ENCODE measurements at regions not wholly inside any gene's neighbourhood (a gene's known extent, or its start where the extent isn't known, plus 50 kb on each side); places are given as distances from the start of the nearest gene placed in this dataset.

- no peak for TF ChIP-seq CHD7 (IDR thresholded peaks at IDR 0.05; ENCODE audit: insufficient replicate concordance, low read length)
- no peak for TF ChIP-seq GABPA (IDR thresholded peaks at IDR 0.05; ENCODE audit: borderline replicate concordance, insufficient read depth, low read length)
- TF ChIP-seq RAD21 (IDR thresholded peaks at IDR 0.05 in 1 of 2, conservative IDR thresholded peaks at IDR 0.05 in 1 of 2; ENCODE audit: low read depth in 2 of 2, low read length in 2 of 2), result no peak
- TF ChIP-seq SIN3A (conservative IDR thresholded peaks at IDR 0.05 in 1 of 2, IDR thresholded peaks at IDR 0.05 in 1 of 2; ENCODE audit: low read depth in 1 of 2, low read length in 2 of 2), result no peak
- no peak for TF ChIP-seq JUN (IDR thresholded peaks at IDR 0.05; ENCODE audit: low read depth, low read length)
- no peak for TF ChIP-seq KDM4A (IDR thresholded peaks at IDR 0.05; ENCODE audit: low read depth, low read length, severe bottlenecking)
These were observed 119.4 kb downstream of the MRPS6 start (continued) for GRCh38 chr21:34192646-34193285.

Data from H1 (cell line).